Thyroid gland (tissue), 4 donors: ENCODE measurements at regions not wholly inside any gene's neighbourhood (a gene's known extent, or its start where the extent isn't known, plus 50 kb on each side); places are given as distances from the start of the nearest gene placed in this dataset.

Source experiments
- CTCF ChIP-seq, 6 experiments: fragments of 200-600 bp in 3 of 6; fragments of 450-650 bp in 3 of 6; sonication (generic) in 3 of 6; IDR thresholded peaks; one replicate each; pipeline ENCODE4 v1.5.1; 2016 to 2019; ENCODE audit warnings: antibody characterized with exemption in 6 of 6, mild to moderate bottlenecking in 2 of 6, inconsistent platforms in 1 of 6, moderate library complexity in 1 of 6
- POLR2A ChIP-seq, 2 donors: fragments of 450-650 bp; IDR thresholded peaks; one replicate each; pipeline ENCODE4 v1.6.1; 2017; ENCODE audit warnings: antibody characterized with exemption in 2 of 2, mild to moderate bottlenecking in 2 of 2, moderate library complexity in 1 of 2

GRCh38 chr3:190733591-190734146 is 128.8 kb downstream of the GMNC start:
- TF ChIP-seq CTCF (IDR thresholded peaks at IDR 0.05) (no peak), POLR2A (IDR thresholded peaks at IDR 0.05) (no peak)
